ENCODE measurements at regions not wholly inside any gene's neighbourhood (a gene's known extent, or its start where the extent isn't known, plus 50 kb on each side); places are given as distances from the start of the nearest gene placed in this dataset.
"Not testable (repeated sequence)": the region's sequence is repeated elsewhere in the genome, so short reads cannot be mapped to it uniquely, and the experiment has no call there.

DNA sequence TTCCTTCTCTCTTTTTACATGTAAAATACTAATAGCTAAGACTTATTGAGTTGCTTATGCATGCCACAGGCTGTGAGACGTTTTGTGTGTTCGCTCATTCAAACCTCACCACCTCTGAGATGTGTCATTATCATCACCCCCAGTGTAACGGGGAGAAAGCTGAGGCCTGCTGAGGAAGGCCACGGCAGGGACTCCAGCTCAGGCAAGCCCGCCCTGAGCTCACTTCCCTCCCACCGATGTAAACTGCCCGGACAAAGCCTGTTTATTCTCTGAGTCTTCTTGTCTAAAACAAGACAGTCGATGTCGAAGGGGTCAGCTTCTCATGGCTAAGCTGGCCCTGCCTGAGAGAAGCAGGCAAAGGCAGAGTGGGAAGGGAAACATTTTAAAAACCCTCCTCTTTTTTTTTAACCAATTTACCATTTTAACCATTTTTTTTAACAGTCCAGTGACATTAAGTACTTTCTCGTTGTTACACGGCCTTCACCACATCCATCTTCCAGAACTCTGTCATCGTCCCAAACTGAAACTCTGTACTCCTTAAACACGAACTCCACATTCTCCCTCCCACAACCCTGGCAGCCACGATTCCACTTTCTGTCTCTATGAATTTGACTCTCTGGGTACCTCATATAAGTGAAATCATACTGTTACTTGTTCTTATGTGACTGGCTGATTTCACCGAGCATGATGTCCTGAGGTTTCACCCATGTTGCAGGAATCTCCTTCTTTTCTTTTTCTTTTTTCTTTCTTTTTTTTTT is 204.8 kb upstream of the GALNT2 start:
- no peak for DNase-seq

DNA sequence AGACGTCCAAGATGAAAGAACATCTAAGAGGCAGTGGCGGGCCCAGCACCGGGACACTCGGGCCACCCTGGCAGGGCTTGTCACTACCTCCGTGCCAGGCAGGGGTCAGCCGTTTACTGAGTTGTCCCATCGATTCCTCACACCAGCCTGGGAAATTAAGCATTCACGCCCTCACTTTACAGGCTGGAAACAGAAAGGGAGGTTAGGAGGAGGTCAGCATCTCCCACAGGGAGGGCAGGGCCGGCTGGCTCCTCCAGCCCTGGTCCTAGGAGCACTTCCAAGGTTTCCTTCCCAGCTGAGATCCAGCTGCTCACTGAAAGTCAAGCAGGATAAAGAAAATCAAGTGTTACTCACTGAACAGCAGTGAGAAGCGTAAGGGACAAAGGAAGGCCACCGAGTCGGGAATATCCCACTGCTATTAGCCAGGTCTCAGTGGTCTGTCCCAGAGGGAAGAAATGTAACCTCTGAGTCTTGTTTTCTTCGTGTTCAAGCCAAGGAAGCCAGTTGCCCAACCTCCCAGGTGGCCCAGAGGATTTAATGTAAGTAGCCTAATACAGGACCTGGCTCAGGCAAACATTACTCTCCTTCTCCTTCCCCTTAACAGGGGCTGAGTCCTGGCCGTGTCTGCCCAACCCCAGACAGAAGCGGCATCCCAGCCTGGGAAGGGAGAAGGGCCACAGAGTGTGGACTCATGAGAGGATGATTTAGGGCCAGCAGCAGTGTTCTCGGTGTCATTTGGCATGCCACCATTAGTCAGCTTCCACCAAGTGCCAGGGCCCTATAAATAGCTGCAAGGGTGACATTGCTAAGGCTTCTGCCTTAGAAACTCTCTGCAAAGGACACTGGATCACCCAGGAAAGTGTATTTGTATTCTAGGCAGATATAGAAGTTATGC is 203.1 kb upstream of the GALNT2 start:
- no peak for DNase-seq

DNA sequence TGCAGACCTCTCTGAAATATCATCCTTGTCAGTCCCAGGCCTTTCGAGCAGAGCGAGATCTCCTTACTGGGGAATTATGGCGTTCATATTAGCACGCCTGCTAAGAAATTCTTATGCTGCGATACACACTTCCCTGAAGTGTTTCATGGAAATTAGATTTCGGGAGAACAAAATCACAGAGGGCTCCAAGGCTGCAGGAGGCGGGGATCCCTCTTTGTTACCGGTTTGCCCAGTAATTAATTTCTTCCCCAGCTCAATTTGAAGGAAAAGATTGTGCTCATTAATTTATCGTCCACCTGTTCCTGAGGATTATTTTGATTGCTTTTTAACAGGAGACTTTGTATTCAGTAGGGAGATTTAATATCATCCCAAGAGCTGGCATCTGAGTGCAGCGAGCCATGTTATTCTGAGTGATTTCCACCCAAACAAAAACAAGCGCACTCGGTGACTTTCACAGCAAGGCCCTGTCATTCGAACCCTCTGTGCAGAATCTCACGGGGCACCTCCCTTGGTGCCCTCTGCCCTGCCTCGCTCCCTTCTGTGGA is 202.3 kb upstream of the GALNT2 start:
- DNase-seq = no peak

DNA sequence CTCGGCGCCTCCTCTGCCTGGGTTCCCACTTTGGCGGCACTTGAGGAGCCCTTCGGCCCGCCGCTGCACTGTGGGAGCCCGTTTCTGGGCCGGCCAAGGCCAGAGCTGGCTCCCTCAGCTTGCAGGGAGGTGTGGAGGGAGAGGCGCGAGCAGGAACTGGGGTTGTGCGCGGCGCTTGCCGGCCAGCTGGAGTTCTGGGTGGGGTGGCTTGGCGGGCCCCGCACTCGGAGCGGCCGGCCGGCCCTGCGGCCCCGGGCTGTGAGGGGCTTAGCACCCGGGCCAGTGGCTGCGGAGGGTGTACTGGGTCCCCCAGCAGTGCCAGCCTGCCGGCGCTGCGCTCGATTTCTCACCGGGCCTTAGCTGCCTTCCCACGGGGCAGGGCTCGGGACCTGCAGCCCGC is 201.7 kb upstream of the GALNT2 start:
- not testable (repeated sequence) for DNase-seq

DNA sequence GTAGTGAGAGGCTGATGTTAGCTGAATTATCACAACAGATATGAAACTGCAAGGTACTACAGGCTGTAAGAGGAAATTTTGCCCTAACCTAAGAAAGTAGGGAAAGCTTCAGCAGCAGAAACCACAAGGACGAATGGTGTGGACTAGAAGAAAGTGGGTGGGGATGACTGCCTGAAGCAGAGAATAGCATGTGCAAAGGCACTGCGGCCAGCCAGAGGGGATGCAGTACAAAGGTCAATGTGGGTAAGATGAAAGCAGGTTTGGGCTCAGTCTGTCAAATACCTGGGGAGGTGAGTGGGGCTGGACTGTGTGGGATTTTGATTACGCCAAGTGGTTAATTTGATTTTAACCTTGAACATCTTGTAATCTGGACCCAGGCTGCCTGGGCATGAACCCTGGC is 199.3 kb upstream of the GALNT2 start:
- no peak for DNase-seq

DNA sequence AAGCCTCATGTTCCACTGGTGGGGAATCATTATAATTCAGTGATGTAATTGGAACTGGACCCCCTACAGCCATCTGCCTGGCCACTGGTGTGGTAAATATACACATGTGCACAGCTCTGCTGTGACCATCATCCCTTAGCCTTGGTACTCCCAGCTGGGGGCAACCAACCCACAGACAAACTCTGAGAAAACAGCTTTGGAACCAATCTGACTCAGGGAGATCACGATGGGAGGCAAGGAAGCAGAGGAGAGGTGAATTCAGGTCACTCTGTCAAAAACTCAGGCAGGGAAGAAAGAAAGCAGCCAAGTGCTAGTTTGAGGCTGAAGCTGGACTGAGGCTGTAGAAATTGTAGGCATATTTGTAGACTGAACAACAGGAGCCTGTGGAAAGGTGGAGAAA is 197.8 kb upstream of the GALNT2 start:
- DNase-seq = no peak

DNA sequence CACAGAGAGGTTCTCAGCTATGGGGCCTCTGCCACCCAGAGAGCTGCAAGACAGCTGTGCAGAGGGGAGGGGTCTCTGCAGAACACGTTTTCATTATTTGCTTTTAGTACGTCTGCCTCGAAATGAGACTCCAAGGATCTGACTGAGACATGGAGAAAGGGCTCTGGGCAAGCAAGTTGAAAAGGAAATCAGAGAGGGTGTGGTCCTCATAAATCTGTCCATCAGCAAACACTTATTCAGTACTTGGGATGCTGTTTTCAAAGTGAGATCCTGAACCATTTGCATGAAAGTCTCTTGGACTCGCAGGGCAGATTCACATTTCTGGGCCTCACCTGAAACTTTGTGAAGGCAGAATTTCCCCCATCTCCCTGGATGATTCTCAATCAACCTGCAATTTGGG is 197.4 kb upstream of the GALNT2 start:
- no peak for DNase-seq

DNA sequence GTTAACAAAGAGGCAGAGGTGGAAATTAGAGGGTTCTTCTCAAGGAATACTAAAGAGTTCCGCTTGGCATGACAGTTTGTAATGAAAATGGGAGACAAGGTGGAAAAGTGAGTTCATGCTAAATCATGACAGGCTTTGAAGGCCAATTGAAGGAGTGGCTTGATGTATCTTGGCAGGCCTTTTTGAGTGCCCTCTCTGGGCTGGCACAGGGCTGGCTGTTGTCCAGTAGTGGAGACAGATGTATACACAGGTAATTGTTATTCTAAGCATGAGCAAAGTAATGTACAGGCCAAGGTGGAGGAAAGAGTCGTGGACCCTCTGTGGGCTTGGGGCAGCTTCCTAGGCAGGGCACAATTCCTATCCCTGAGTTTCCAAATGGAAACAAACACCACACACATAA is 196.7 kb upstream of the GALNT2 start:
- no peak for DNase-seq

DNA sequence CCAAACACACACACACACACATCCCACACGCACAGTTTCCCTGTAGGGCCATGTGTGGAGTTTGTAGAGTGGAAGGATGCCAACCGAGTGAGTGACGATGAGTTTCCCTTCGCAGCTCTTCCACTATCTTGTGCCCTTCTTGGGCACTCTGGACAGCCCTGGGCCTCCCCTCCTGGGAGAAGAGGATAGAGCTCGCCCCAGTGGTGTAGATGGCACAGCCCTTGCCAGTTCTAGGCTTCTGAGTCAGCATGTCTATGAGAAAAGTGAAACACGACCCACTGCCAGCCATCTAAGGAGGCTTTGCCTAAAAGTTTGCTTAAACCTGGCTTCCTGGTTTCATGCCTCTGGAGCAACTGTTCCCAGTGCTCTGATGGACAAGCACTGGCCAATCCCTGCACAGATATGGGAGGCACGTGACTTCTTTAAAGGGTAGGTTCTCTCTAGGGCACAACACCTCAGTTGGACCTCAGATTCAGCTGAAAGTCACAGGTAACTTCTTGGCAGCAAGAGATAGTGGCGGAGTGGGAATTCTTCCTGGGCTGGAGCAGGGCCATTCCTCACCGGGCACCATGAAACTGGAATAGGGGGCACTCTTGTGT is 195.9 kb upstream of the GALNT2 start:
- DNase-seq = no peak

DNA sequence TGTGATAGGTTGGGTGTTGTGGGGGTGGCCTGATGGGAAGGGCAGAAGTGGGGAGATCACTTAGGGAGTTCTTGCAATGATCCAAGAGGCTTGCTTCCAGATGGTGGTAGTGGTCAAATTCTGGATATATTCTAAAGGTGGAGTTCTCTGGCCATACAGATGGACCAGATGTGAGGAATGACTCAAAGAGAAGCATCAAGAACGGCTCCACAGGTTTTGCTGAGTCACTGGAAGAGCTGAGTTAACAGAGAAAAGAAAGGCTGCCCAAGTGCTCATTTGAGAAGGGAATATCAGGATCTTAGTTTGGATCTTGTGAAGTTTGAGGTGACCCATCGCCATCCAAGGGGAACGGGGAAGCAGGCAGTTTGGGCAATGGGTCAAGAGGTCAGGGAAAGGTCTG is 192.9 kb upstream of the GALNT2 start:
- DNase-seq = no peak

DNA sequence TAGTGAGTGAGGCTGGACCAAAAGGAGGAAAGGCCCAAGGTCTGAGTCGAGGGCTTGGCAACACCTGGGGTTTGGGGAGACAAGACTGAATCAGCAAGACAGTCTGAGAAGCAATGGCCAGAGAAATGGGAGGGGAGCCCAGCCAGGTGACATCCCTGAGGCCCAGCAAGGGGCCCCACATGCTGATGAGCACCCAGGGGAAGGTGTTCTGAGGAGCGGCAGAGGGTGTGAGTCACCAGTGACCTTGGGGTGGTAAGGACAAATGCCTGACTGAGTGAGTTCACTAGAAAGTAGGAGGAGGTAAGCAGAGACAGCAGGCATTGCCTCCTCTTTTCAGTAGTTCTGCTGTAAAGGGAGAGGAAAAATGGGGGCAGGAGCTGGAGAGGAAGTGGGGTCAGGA is 192.4 kb upstream of the GALNT2 start:
- no peak for DNase-seq

DNA sequence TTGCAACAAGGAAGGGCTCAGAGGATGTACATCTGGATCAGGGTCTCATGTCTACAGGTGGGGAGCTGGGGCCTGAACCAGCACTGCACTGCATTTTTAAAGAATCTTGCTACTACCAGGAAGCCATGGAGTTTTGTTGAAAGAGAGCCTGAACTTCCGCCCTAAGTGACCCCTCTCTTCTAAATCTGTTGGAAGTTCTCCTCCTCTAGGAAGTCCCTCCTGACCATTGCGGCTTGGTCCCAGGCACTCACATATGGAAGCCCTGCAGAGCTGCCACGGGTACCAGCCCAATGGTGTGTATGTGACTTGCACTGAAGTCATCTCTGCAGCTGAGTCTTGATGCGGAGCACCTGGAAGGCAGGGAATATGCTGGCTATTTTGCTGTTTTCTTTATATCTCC is 192.0 kb upstream of the GALNT2 start:
- no peak for DNase-seq

DNA sequence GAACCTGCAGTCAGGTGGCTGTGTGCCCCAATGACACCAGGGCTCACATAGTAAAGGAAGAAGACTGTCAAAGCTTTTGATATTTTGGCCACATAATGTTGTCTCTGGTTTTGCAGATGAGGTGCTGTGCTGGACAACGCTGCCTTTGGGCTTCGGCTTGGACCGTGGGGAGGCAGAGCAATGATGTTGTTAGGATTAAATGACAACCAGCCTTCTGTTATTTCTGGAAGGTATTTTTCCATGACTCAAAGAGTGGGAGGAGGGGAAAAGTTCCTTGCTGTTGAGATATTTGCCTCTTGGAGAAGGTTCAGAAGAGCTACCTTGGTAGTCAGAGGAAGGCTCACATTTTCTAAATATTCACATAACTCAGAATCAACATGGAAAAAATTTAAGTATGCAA is 187.3 kb upstream of the GALNT2 start:
- DNase-seq = no peak

DNA sequence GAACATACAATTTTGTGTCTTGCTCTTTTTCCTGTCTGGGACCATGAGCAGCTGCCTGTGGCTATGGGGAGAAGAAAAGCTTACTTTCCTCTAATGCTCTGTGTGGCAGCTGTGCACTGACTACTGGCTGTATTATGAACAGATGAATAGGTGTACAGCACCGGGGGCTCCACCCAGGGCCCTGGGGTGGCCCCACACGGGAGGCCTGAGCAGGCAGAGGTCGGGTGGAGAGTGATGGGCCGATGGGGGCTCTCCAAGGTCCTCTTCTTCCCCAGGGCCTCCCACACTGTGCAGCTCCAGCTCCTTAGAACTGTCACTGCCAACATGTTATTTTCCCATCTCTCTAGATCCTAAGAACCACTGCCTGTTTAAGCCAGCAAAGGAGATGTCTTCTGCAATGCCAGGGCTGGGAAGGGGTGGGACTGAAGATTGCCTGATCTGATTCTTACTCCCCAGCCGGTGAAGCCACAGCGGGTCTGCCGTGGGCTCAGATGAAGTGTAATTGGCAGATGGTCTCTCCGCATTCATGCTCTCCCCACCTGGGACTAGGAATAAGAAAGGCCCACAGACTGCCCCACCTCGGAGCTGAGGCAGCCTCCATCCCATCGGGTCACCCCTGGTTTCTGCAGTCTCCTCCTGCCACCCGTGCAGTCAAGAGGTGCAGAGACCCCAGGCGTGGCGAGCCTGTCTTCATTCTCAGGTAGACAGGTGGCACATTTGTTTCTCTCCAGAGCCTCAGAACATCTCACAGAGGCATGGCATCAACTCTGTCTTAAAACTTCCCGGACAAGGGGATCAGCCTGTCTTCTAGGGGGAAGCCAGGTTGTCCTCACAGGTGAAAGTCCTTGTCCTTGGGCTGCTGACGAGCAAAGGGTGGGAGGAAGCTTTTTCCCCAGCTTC is 186.5 kb upstream of the GALNT2 start:
- DNase-seq = no peak

DNA sequence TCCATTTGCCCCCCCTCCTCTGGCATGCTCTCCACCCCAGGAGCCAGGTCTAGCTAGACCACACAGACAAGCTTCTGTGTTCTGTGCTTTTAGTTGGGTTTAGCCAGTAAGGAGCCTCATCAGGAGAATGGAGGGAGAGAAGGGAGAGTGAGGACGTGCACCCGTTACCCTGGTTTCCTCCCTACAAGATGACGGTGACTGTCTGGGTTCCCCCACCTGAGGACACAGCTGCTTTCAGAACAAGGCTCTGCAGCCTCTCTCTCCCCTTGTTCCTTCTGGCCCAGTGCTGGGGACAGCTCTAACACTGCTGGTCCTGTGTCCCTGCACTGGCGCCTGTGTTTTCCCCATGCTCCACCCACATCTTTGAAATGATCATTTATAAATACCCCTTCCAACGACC is 184.4 kb upstream of the GALNT2 start:
- no peak for DNase-seq

DNA sequence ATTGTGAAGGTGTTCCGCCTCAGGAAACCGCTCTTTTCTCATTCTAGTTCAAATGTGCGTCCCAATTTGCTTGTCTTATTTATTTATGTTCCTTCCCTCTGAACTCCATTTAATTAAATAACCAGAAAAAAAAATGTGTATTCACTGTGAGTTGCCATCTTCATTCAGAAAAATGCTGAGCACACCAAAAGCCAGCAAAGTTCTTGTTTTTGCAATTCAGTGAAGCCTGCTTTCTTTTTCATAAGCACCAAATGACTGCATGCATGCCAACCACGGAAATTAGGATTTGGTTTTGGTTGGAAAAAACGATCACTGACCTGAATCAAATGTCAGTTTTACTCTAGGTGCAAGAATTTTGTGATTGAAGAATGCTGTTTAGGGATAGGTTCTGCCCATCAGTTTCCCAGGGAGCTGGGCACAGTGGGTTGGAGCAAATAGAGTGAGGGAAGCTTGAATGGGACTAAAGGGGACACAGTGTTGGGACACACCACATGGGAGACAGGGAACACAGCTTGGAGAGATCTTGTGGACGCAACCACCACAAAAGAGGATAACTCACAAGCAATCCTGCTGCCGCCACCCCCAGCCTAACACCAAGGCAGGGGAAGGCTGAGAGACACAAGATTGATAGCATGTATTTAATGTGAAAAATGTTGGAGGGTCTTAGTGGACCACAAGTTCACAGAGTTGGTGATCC is 183.4 kb upstream of the GALNT2 start:
- DNase-seq = no peak

DNA sequence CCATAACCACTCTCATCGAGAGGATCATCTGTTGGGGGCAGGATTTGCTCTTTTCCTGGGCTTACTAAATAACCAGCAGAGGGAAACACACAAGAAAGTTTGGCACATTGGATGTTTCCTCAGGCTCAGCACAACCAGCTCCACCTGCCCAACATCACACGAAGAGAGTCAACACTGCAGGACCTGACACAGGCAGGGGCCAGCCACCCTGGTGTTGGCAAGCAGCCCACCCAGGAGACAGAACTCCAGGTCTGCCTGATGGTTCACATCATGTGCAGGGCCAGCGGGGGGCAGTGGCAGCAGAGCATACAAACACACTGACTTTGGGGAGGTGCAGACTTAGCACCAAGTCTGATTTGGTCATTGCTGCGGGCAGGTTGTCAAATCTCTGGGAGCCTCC is 182.3 kb upstream of the GALNT2 start:
- no peak for DNase-seq

DNA sequence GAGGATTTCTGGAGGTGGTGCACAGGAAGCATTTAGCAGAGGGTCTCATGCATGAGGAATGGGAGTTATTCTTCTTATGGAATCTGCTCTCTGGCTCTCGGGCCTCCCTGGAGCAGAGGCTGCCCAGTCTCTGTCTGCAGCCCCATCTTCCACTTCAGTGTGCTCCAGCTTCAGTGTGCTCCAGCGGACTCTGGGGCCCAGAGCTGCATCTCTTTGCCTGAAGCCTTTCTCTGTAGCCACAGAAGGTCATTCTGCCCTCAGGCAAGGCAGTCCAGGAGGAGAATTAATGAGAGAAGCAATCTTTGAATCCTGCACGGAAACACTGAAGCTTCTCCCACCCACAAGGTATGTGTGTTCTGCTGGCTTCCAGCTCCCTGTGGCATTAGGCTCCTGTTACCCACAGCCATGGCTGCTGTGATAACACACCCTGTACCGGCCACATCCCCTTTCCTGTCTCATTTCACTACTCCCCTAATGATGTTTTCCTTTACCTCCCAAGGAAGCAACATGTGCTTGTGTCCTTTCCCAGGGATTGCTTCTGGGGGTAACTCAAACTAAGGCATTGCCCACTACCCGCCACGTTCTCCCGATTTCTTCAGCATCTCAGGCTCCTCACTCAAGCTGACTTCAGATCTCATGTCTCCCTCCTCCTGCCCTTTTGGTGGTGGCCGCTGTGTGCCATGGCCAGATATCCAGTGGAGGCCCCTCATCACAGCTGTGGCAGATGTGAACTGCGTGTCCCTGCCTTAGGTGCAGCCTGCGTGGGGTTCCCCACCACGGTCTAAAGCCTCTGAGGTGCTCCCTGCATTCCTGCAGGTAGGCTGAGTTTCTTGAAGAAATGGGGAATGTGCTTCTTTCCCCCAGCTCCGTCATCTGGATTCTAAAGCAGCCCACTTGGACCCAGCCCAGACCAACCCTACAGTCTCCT is 181.2 kb upstream of the GALNT2 start:
- no peak for DNase-seq

DNA sequence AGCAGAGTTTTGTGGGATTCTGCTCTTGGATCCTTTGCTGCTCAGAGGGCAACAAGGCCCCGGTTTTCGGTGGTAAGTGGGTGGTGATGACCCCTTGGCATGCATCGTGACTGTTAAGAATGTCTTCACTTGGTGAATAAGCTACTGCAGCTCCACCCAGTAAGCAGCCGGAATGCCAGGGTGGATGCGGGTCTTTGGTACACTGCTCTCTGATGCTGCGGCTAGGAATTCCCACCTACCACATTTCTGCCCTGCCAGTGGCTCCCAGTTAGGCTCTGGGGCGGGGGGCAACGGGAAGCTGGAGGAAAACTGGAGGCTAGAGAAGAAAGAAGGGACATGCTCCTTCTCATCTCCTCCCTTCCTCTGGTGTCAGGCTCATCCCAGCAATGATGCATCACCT is 180.4 kb upstream of the GALNT2 start:
- DNase-seq = no peak

DNA sequence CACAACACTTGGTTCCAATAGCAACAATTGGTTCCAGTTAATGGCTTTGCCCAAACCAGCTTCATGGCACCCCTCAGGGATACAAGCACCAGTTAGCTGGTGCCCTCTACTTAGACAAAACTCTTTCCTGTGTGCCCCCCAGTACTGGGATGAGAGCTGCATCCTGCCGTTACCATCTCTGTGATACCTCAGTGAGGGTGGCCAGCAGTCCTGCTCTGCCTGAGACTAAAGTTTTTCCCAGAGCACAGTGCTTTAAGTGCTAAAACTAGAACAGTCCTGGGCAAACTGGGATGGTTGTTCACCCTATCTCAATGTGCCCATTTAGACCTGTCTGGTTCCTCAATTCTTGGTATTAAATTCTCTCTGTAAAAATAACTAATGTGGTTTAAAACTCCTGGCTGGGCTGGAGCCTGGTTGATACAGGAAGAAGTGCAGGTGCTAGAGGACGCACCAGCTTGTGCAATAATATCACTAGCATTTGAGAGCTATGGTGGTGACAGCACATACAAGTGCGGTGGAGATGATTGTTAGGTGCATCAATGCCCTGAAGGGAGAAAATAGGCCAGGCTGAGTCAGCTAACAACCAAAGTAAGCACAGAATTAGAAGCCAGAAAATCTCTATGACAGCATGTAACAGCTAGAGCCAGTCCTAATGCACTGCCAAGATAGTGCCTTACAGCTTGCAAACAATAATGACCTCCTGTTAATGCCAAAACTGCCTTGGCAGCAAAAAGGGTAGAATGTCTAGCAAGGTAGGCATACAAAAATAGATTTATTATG is 179.8 kb upstream of the GALNT2 start:
- DNase-seq = no peak
